HEK293T (cell line): ENCODE measurements at regions not wholly inside any gene's neighbourhood (a gene's known extent, or its start where the extent isn't known, plus 50 kb on each side); places are given as distances from the start of the nearest gene placed in this dataset.

ENCODE experiments used
- CTCF ChIA-PET: fragments of 350-600 bp; formaldehyde crosslinking; extraction: SDS; loops from one replicate; lab custom pipeline; 2021; ENCODE audit warnings: antibody characterized with exemption, inconsistent platforms; lab: Yijun Ruan, JAX
- POLR2A ChIA-PET: fragments of 350-600 bp; formaldehyde crosslinking; extraction: SDS; loops from one replicate; lab custom pipeline; 2020; ENCODE audit warnings: antibody characterized with exemption, inconsistent platforms; lab: Yijun Ruan, JAX
- DNase-seq: peaks from one replicate; pipeline ENCODE4 v3.0.0; 2012; ENCODE audit warnings: mixed read lengths; ENCODE audit errors: extremely low spot score
- ARNT ChIP-seq: fragments of 450-650 bp; IDR thresholded peaks from 2 replicates; pipeline ENCODE4 v1.6.1; 2017; ENCODE audit warnings: mild to moderate bottlenecking
- BHLHE40 ChIP-seq: fragments of 450-650 bp; IDR thresholded peaks from 2 replicates; pipeline ENCODE4 v1.6.1; 2016; ENCODE audit warnings: mild to moderate bottlenecking, moderate library complexity, borderline replicate concordance
- CTBP1 ChIP-seq: fragments of 450-650 bp; IDR thresholded peaks from 2 replicates; pipeline ENCODE4 v1.6.1; 2016; ENCODE audit warnings: borderline replicate concordance
- ELF4 ChIP-seq: fragments of 450-650 bp; IDR thresholded peaks from 2 replicates; pipeline ENCODE4 v1.6.1; 2017; ENCODE audit warnings: antibody characterized with exemption
- FOXA1 ChIP-seq: fragments of 450-650 bp; IDR thresholded peaks from 2 replicates; pipeline ENCODE4 v1.6.1; 2016; ENCODE audit warnings: mild to moderate bottlenecking
- FOXK2 ChIP-seq: fragments of 450-650 bp; IDR thresholded peaks from 2 replicates; pipeline ENCODE4 v1.6.1; 2016; ENCODE audit warnings: mild to moderate bottlenecking
- FOXM1 ChIP-seq: fragments of 450-650 bp; IDR thresholded peaks from 2 replicates; pipeline ENCODE4 v1.6.1; 2017; ENCODE audit warnings: mild to moderate bottlenecking, borderline replicate concordance
- HDGF ChIP-seq: fragments of 450-650 bp; IDR thresholded peaks from 2 replicates; pipeline ENCODE4 v1.6.1; 2017; ENCODE audit warnings: antibody characterized with exemption, borderline replicate concordance
- L3MBTL2 ChIP-seq: fragments of 450-650 bp; conservative IDR thresholded peaks from 2 replicates; pipeline ENCODE4 v1.6.1; 2016; ENCODE audit warnings: mild to moderate bottlenecking
- LEF1 ChIP-seq: fragments of 450-650 bp; IDR thresholded peaks from 2 replicates; pipeline ENCODE4 v1.6.1; 2017; ENCODE audit warnings: mild to moderate bottlenecking, borderline replicate concordance
- NFRKB ChIP-seq: fragments of 450-650 bp; IDR thresholded peaks from 2 replicates; pipeline ENCODE4 v1.6.1; 2016; ENCODE audit warnings: mild to moderate bottlenecking, moderate library complexity
- SP1 ChIP-seq: fragments of 450-650 bp; IDR thresholded peaks from 2 replicates; pipeline ENCODE4 v1.6.1; 2017
- SUZ12 ChIP-seq: fragments of 450-650 bp; IDR thresholded peaks from 2 replicates; pipeline ENCODE4 v1.6.1; 2016; ENCODE audit warnings: mild to moderate bottlenecking
- TARDBP ChIP-seq: fragments of 450-650 bp; IDR thresholded peaks from 2 replicates; pipeline ENCODE4 v1.6.1; 2016
- ZNF384 ChIP-seq: fragments of 450-650 bp; IDR thresholded peaks from 2 replicates; pipeline ENCODE4 v1.6.1; 2016
- TF ChIP-seq, protein P1 (sequence below): fragments of 450-650 bp; IDR thresholded peaks from 2 replicates; pipeline ENCODE4 v1.6.1; 2016

DNA sequence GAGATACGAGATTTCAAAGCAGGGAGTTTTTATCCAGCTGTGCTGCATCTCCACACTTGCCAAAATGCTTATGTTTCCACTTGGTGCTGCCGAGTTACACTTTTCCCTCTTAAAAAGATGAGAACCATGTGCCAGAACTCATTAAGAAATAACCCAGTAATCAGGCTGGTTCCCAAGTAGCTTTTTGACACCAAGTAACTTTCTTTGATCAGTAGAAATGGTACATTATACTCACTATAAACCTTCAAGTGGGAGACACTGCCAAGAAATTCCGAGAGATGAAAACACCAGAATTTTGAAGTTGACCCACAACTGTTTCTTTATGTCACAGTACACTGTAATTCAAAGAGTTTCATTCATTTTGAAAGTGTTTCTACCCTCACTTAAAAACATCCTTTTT, 164.6 kb upstream of the CCDC54 start:
- no peak for DNase-seq
- ChIA-PET CTCF (no interaction called here), POLR2A (no interaction called here)
- no peak for TF ChIP-seq FOXA1
- TF ChIP-seq NFRKB = no peak
- TF ChIP-seq TARDBP = no peak
- TF ChIP-seq FOXM1 = no peak
- no peak for TF ChIP-seq HDGF
- no peak for TF ChIP-seq L3MBTL2
- no peak for TF ChIP-seq SP1
- no peak for TF ChIP-seq ELF4
- TF ChIP-seq ZNF384 = no peak
- no peak for TF ChIP-seq ARNT
- no peak for TF ChIP-seq SUZ12
- no peak for TF ChIP-seq FOXK2
- TF ChIP-seq CTBP1 = no peak
- TF ChIP-seq, protein P1, sequence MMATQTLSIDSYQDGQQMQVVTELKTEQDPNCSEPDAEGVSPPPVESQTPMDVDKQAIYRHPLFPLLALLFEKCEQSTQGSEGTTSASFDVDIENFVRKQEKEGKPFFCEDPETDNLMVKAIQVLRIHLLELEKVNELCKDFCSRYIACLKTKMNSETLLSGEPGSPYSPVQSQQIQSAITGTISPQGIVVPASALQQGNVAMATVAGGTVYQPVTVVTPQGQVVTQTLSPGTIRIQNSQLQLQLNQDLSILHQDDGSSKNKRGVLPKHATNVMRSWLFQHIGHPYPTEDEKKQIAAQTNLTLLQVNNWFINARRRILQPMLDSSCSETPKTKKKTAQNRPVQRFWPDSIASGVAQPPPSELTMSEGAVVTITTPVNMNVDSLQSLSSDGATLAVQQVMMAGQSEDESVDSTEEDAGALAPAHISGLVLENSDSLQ = no peak
- TF ChIP-seq LEF1 = no peak

DNA sequence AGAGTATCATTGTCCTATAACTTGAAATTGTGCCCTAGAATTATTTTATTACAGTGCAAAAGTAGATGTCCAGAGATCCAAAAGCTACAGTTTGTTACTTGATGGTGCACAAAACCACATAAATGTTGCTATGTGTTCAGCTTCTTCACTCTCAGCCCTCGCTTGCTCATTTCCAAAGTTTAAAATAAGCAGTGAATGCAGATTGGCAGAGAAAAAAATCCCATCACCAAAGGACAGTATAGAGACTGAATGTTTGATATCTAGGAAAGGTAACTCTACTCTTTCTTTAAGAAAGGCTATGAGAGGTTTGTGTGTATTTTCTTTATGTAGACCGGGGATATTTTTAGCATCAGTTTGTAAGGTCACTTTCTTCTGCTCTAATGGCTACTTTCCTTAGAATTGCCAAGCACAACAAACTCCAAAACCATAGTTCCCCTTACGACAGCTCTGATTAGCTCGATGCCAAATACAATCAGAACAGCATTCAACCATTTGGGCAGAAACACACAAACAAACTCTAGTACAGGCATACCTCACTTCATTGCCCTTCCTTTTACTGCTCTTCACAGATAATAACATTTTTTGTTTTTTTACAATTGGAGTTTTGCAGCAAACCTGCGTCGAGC, 164.1 kb upstream of the CCDC54 start:
- CTCF ChIA-PET = no interaction called here
- TF ChIP-seq CTBP1 (no peak), FOXA1 (no peak), HDGF (no peak), LEF1 (no peak), FOXM1 (no peak), BHLHE40 (no peak)
- POLR2A ChIA-PET = no interaction called here

DNA sequence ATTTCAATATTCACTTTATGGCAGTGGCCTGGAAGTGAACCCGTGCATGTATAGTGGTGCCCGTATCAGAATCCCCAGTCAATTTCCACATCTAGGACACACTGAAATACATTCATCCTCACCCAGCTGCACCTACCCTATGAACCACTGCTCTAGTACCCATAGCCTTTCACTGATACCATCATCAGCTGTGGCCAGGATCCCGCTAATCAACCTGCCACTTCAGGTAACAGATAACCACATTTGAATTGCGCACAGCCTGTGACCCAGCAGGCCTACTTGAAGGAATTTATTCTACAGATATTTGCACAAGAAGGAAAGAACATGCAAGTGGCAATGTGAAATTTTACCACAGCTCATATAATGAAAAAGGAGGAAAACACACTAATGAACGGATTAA, 161.0 kb upstream of the CCDC54 start:
- ChIA-PET CTCF (interaction anchor here (0.7 to 1.0 kb wide), 2 partner anchors 55 to 213 kb away, joined by 3 to 5 read pairs; no protein-coding TSS in a partner anchor), POLR2A (no interaction called here)
- TF ChIP-seq BHLHE40 = no peak
- TF ChIP-seq, protein P1 = no peak
- TF ChIP-seq FOXM1 = no peak
- no peak for TF ChIP-seq LEF1
- TF ChIP-seq ELF4 = no peak
- no peak for TF ChIP-seq SP1
- TF ChIP-seq ARNT = no peak
- TF ChIP-seq CTBP1 = no peak
- TF ChIP-seq SUZ12 = no peak
- no peak for TF ChIP-seq L3MBTL2
- TF ChIP-seq FOXA1 = no peak
- TF ChIP-seq FOXK2 = no peak
- no peak for TF ChIP-seq TARDBP
- no peak for TF ChIP-seq ZNF384
- TF ChIP-seq HDGF = no peak
- TF ChIP-seq NFRKB = no peak
- DNase-seq = no peak

More for the DNA sequence above, 164.1 kb upstream of the CCDC54 start:
- DNase-seq = no peak

DNA sequence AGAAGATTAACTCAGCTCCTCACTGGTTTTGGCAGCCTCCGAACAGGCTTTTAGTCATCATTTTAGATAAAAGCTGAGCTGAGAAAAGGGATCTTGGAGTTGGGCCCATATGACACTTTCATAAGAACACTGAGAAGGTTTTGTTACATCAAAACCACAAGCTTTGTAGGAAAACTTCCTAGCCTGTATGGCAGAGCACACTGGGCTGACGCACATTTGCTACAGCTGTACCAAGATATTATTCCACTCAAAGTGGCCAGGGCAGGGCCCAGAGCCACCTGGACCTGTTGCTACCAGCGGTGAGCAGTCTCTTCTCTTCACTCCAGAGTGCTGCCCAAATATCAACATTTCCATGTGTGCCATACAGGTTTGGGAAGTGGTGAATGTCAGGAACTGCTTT, 160.5 kb upstream of the CCDC54 start:
- DNase-seq = no peak
- CTCF ChIA-PET = interaction anchor here (0.7 to 1.0 kb wide), 2 partner anchors 55 to 213 kb away, joined by 3 to 5 read pairs; no protein-coding TSS in a partner anchor
- POLR2A ChIA-PET = no interaction called here
- TF ChIP-seq FOXM1 (no peak), NFRKB (no peak), ZNF384 (no peak), FOXA1 (no peak), L3MBTL2 (no peak), ARNT (no peak), LEF1 (no peak), BHLHE40 (no peak), CTBP1 (no peak), SP1 (no peak), ELF4 (no peak), HDGF (no peak), FOXK2 (no peak), TARDBP (no peak)

DNA sequence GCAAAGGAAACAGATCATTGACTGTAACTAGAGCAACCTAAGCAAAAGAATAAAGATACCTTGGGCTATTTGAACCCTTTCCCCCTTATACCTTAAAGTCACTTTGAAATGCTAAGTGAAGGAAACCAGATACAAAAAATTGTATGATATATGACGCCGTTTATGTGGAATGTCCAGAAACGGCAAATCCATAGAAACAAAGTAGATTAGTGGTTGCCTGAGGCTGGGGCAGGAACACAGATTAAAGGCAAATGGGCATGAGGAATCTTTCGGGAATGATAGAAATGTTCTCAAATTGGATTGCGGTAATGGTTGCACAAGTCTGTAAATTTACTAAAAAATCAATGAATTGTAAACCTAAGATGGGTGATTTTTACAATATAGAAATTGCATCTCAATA, 160.1 kb upstream of the CCDC54 start:
- POLR2A ChIA-PET = no interaction called here
- TF ChIP-seq ELF4 = no peak
- no peak for TF ChIP-seq BHLHE40
- TF ChIP-seq FOXA1 = no peak
- no peak for TF ChIP-seq NFRKB
- TF ChIP-seq FOXM1 = no peak
- TF ChIP-seq SP1 = no peak
- no peak for TF ChIP-seq HDGF
- TF ChIP-seq FOXK2 = no peak
- TF ChIP-seq ZNF384 = no peak
- no peak for TF ChIP-seq ARNT
- TF ChIP-seq, protein P1 = no peak
- no peak for TF ChIP-seq TARDBP
- DNase-seq = no peak
- CTCF ChIA-PET = interaction anchor here (0.7 kb wide), 1 partner anchor 212 kb away, joined by 3 read pairs; no protein-coding TSS in a partner anchor

DNA sequence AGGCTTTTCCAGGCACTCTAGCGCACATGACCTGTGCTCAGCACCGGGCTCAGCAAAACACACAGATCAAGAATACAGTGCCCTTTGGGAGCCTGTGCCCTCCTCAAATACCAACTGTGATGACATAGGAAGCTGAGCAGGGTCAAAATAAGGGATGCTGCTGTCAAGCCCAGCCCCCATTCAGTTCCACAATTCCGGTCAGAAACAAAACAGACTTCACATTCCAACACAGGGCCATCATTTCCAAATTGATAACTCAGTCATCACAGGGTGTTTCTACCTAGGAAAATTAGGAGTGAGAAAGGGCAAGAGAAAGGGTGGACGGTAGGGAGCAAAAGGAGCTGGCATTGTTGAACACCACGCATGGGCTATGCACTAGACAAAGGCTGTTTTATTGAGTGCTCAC, 158.4 kb upstream of the CCDC54 start:
- ChIA-PET POLR2A (no interaction called here), CTCF (interaction anchor here (1.0 kb wide), 1 partner anchor 17 kb away, joined by 4 read pairs; no protein-coding TSS in a partner anchor)
- TF ChIP-seq ARNT (no peak), FOXA1 (no peak), FOXK2 (no peak), ZNF384 (no peak), ELF4 (no peak), CTBP1 (no peak), SUZ12 (no peak), HDGF (no peak)
- no peak for DNase-seq
